ENCODE measurements at regions not wholly inside any gene's neighbourhood (a gene's known extent, or its start where the extent isn't known, plus 50 kb on each side); places are given as distances from the start of the nearest gene placed in this dataset.

GRCh38 chr21:36261459-36261858, 58.5 kb upstream of the MORC3 start:
- no peak for TF ChIP-seq POLR2AphosphoS5 (IDR thresholded peaks at IDR 0.05)
- no peak for TF ChIP-seq CTCF (IDR thresholded peaks at IDR 0.05)
